K562 (cell line): ENCODE measurements at regions not wholly inside any gene's neighbourhood (a gene's known extent, or its start where the extent isn't known, plus 50 kb on each side); places are given as distances from the start of the nearest gene placed in this dataset.

ENCODE experiments used
- ATAC-seq: fragments of 200-7000 bp; cut with Tn5 transposase; 3 replicates; pipeline ENCODE4 v1.9.1; 2020; ENCODE audit warnings: moderate library complexity
- BruUV-seq: library from RNA; stranded (reverse); fragments of 400-500 nt; replicated peaks from 2 replicates; lab custom pipeline; 2021; lab: Mats Ljungman, UMichigan
- CTCF ChIA-PET: fragments of 300-600 bp; formaldehyde crosslinking; extraction: SDS; loops from one replicate; lab custom pipeline; 2021; ENCODE audit warnings: low intra/inter-chr PET ratio; lab: Yijun Ruan, JAX
- POLR2A ChIA-PET: fragments of 300-600, 350-650 bp; sonication (Branson Sonifier 250); formaldehyde crosslinking; extraction: SDS; loops from one replicate; lab custom pipeline; 2021; ENCODE audit warnings: antibody characterized with exemption, inconsistent platforms; lab: Yijun Ruan, JAX
- DNase-seq, 4 experiments: peaks; one replicate each; pipeline versions ENCODE4 v3.0.0 to v3.0.0-alpha.2; 2011 to 2018; ENCODE audit warnings: low spot score in 3 of 4, mixed read lengths in 3 of 4; ENCODE audit errors: extremely low read depth in 1 of 4
- FAIRE-seq: peaks from 2 replicates; lab custom pipeline; 2011; peaks lifted over from hg19 to GRCh38; lab: Jason Lieb, UNC
- H2AFZ ChIP-seq: 2 replicates; pipeline ENCODE4 v1.6.0; 2011; ENCODE audit warnings: low read depth, low read length, control low read depth, inconsistent platforms
- H3K27ac ChIP-seq: fragments of 200-600 bp; 3 replicates; pipeline ENCODE4 v1.8.0; 2011; ENCODE audit warnings: low read depth, mild to moderate bottlenecking, control low read depth, inconsistent platforms, low read length, moderate library complexity, mixed read lengths; ENCODE audit errors: extremely low read depth
- H3K27me3 ChIP-seq, 2 experiments: fragments of 300-600 bp in 1 of 2; 2 replicates in 1 of 2; 3 replicates in 1 of 2; pipeline versions ENCODE4 v1.6.0 to v1.8.0; 2011; ENCODE audit warnings: inconsistent platforms in 2 of 2, low read length in 2 of 2, mild to moderate bottlenecking in 1 of 2, mixed read lengths in 1 of 2, moderate library complexity in 1 of 2; ENCODE audit not compliant: control insufficient read depth in 2 of 2, insufficient read depth in 2 of 2
- H3K36me3 ChIP-seq: fragments of 300-600 bp; 3 replicates; pipeline ENCODE4 v1.8.0; 2011; ENCODE audit warnings: mild to moderate bottlenecking, low read length, inconsistent platforms; ENCODE audit not compliant: control insufficient read depth, insufficient read depth
- H3K4me1 ChIP-seq, 2 experiments: fragments of 200-600 bp in 1 of 2; replicated peaks in 1 of 2; 2 replicates in 1 of 2; 3 replicates in 1 of 2; pipeline versions ENCODE4 v1.5.1 to v1.8.0; 2011; ENCODE audit warnings: inconsistent platforms in 2 of 2, low read length in 2 of 2, mild to moderate bottlenecking in 1 of 2, mixed read lengths in 1 of 2, moderate library complexity in 1 of 2; ENCODE audit not compliant: control insufficient read depth in 2 of 2, insufficient read depth in 2 of 2
- H3K4me2 ChIP-seq: 2 replicates; pipeline ENCODE4 v1.6.1; 2011; ENCODE audit warnings: low read length, control low read depth, inconsistent platforms, mixed read lengths; ENCODE audit not compliant: insufficient read depth
- H3K4me3 ChIP-seq: fragments of 200-600 bp; sonication (generic), shearing (Covaris generic); 2 replicates; pipeline ENCODE4 v1.5.1; 2016; ENCODE audit warnings: control low read depth, inconsistent platforms
- H3K79me2 ChIP-seq: fragments of 200-600 bp; 3 replicates; pipeline ENCODE4 v1.8.0; 2011; ENCODE audit warnings: low read length, inconsistent platforms; ENCODE audit not compliant: control insufficient read depth, insufficient read depth
- H3K9ac ChIP-seq, 2 experiments: 2 replicates each; pipeline versions ENCODE4 v1.6.0 to v1.6.1; 2011; ENCODE audit warnings: low read depth in 2 of 2, low read length in 2 of 2, control low read depth in 1 of 2, inconsistent platforms in 1 of 2, mild to moderate bottlenecking in 1 of 2, mixed read lengths in 1 of 2; ENCODE audit not compliant: insufficient read depth in 1 of 2
- H3K9me1 ChIP-seq: one replicate; pipeline ENCODE4 v1.6.0; 2011; ENCODE audit warnings: inconsistent platforms, mild to moderate bottlenecking, low read length, moderate library complexity; ENCODE audit not compliant: control insufficient read depth, insufficient read depth
- H3K9me3 ChIP-seq: replicated peaks from 2 replicates; pipeline ENCODE4 v1.5.1; 2011; ENCODE audit warnings: low read depth, low read length, inconsistent platforms; ENCODE audit not compliant: control insufficient read depth, insufficient read depth
- H4K20me1 ChIP-seq: replicated peaks from 2 replicates; pipeline ENCODE4 v1.6.1; 2011; ENCODE audit warnings: low read length, inconsistent platforms, mixed read lengths; ENCODE audit not compliant: control insufficient read depth, insufficient read depth
- C11orf30 ChIP-seq: fragments of 450-650 bp; IDR thresholded peaks from 2 replicates; pipeline ENCODE4 v1.6.1; 2016; ENCODE audit warnings: low read depth, mild to moderate bottlenecking
- COPS2 ChIP-seq: fragments of 450-650 bp; conservative IDR thresholded peaks from 2 replicates; pipeline ENCODE4 v1.6.1; 2016; ENCODE audit warnings: mild to moderate bottlenecking, moderate library complexity
- HLTF ChIP-seq: fragments of 450-650 bp; IDR thresholded peaks from 2 replicates; pipeline ENCODE4 v1.6.1; 2016
- MAFF ChIP-seq: IDR thresholded peaks from 2 replicates; pipeline ENCODE4 v1.6.1; 2012; ENCODE audit warnings: low read length, improper control_type of control experiment
- MAFG ChIP-seq: fragments of 450-650 bp; conservative IDR thresholded peaks from 2 replicates; pipeline ENCODE4 v1.6.1; 2016; ENCODE audit warnings: missing genetic modification characterization, missing compliant biosample characterization
- MAFK ChIP-seq: IDR thresholded peaks from 2 replicates; pipeline ENCODE4 v1.6.1; 2011; ENCODE audit warnings: low read length, improper control_type of control experiment
- SRSF3 ChIP-seq: fragments of 200-400 bp; formaldehyde crosslinking; IDR thresholded peaks from 2 replicates; pipeline ENCODE4 v1.6.1; 2016; ENCODE audit warnings: mild to moderate bottlenecking, low read length, moderate library complexity; ENCODE audit not compliant: insufficient read depth
- ZKSCAN8 ChIP-seq: fragments of 200-800 bp; sonication (Bioruptor generic); IDR thresholded peaks from 2 replicates; pipeline ENCODE4 v1.6.1; 2016; ENCODE audit warnings: missing genetic modification characterization, missing compliant biosample characterization
- ZNF316 ChIP-seq: fragments of 450-650 bp; IDR thresholded peaks from 2 replicates; pipeline ENCODE4 v1.6.1; 2016
- ZNF644 ChIP-seq: fragments of 200-800 bp; sonication (Bioruptor generic); IDR thresholded peaks from 2 replicates; pipeline ENCODE4 v1.6.1; 2016; ENCODE audit warnings: low read depth, missing genetic modification characterization, missing compliant biosample characterization
- WGBS: fragments of 100-300 bp; shearing (Covaris generic); methylation state at CpG from one replicate; pipeline ENCODE4 v1.1.6; 2016; ENCODE audit warnings: low coverage, mixed read lengths; ENCODE audit not compliant: insufficient coverage; ENCODE audit errors: missing lambda C conversion rate; 5-methylcytosine and 5-hydroxymethylcytosine counted together
- in situ Hi-C: fragments of 300-500 bp; cut with MboI; formaldehyde crosslinking; loops from 4 replicates; pipeline ENCODE4 v1.15.0; 2018; ENCODE audit warnings: inconsistent platforms, mixed read lengths
- intact Hi-C: fragments of 100-400 bp; cut with micrococcal nuclease; formaldehyde crosslinking; loops from 2 replicates; pipeline ENCODE4 v1.14.2; 2022
- TF ChIP-seq, protein P1 (sequence below): fragments of 450-650 bp; formaldehyde crosslinking; IDR thresholded peaks from 2 replicates; pipeline ENCODE4 v1.4.0; 2022; ENCODE audit warnings: missing genetic modification characterization
- TF ChIP-seq, protein P2 (sequence below): IDR thresholded peaks from 2 replicates; pipeline ENCODE4 v1.6.1; 2012; ENCODE audit warnings: low read depth, low read length, improper control_type of control experiment, borderline replicate concordance

DNA sequence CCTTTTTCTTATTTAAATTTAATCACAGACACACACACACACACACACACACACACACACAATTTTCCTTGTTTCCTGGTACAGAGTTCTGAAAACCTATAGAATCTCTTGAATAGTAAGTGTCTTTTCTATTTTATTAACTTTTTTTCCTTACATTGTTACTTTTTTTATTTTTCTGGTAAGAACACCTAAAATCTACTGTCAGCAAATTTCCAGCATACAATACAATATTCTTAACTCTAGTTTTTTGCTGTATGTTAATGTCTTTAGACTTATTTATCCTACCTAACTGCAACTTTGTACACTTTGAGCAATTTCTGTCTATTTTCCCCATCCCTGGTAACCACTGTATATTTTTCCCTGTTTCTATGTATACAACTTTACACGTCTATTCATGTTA is 1179.8 kb downstream of the SLITRK1 start:
- Histone ChIP-seq H3K36me3 (no peaks in the 10 kb centered on the region), H3K4me1 (no peaks in the 10 kb centered on the region), H3K4me3 (no peak overlapping the region), H3K9me1 (no peaks in the 10 kb centered on the region), H2AFZ (no peak overlapping the region), H3K27me3 (no peaks in the 10 kb centered on the region), H4K20me1 (no peaks in the 10 kb centered on the region), H3K9me3 (no peaks in the 10 kb centered on the region), H3K27ac (no peak overlapping the region), H3K9ac (no peak overlapping the region), H3K4me2 (no peak overlapping the region), H3K79me2 (no peaks in the 10 kb centered on the region)
- POLR2A ChIA-PET = no interaction called here
- CTCF ChIA-PET = no interaction called here
- intact Hi-C loops = no loop called here
- BruUV-seq = no TSS peak
- DNase-seq = no peak
- 8% methylated on average over 1 of the region's 1 CpG for WGBS
- no peak for ATAC-seq
- FAIRE-seq = no peak
- in situ Hi-C loops = no loop called here
- TF ChIP-seq, protein P1, sequence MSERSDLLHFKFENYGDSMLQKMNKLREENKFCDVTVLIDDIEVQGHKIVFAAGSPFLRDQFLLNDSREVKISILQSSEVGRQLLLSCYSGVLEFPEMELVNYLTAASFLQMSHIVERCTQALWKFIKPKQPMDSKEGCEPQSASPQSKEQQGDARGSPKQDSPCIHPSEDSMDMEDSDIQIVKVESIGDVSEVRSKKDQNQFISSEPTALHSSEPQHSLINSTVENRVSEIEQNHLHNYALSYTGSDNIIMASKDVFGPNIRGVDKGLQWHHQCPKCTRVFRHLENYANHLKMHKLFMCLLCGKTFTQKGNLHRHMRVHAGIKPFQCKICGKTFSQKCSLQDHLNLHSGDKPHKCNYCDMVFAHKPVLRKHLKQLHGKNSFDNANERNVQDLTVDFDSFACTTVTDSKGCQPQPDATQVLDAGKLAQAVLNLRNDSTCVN (CRISPR knock-in tag) = no peak
- TF ChIP-seq ZNF316 (peak; percentile 43; the same call in 1 of the 2 replicates), C11orf30 (0 out of 2 replicates have a peak, but pooled peaks have one; percentile 5)

DNA sequence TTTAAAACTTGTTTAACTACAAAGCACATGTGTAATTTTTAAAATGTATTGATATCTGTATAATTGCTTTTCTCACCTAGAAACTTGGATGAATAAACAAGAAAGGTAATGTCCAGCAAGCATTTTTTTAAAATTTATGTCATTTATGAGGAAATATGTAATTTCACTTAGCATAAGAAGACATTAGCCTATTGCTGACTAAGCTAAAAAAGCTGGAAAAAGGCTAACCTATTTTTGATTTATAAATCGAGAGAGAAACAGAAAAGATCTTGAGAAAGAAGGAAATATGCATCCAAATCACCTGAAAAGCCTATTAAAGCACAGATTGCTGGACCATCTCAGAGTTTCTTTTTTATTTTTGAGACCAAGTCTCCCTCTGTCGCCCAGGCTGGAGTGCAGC is 1181.3 kb downstream of the SLITRK1 start:
- DNase-seq = no peak
- no peaks in the 10 kb centered on the region for H3K79me2 ChIP-seq
- 0% methylated on average over 2 of the region's 2 CpGs for WGBS
- in situ Hi-C loops = no loop called here
- POLR2A ChIA-PET = no interaction called here
- TF ChIP-seq MAFK = peak; percentile 67; the same call in 1 of the 2 replicates
- TF ChIP-seq ZKSCAN8 (CRISPR knock-in tag) = no peak
- TF ChIP-seq C11orf30 = 0 out of 2 replicates have a peak, but pooled peaks have one; percentile 16
- TF ChIP-seq ZNF644 (tag) = no peak
- 0 out of 2 replicates have a peak, but pooled peaks have one; percentile 41 for TF ChIP-seq MAFG (tag)
- peak; percentile 66 for TF ChIP-seq ZNF316
- TF ChIP-seq, protein P2, sequence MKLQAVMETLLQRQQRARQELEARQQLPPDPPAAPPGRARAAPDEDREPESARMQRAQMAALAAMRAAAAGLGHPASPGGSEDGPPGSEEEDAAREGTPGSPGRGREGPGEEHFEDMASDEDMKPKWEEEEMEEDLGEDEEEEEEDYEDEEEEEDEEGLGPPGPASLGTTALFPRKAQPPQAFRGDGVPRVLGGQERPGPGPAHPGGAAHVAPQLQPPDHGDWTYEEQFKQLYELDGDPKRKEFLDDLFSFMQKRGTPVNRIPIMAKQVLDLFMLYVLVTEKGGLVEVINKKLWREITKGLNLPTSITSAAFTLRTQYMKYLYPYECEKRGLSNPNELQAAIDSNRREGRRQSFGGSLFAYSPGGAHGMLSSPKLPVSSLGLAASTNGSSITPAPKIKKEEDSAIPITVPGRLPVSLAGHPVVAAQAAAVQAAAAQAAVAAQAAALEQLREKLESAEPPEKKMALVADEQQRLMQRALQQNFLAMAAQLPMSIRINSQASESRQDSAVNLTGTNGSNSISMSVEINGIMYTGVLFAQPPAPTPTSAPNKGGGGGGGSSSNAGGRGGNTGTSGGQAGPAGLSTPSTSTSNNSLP = no peak
- TF ChIP-seq SRSF3 = no peak
- TF ChIP-seq HLTF = no peak
- no peak for TF ChIP-seq COPS2
- peak; percentile 63 for TF ChIP-seq MAFF
- TF ChIP-seq, all 486 proteins: peak for 5
- Histone ChIP-seq H3K9me1 (no peaks in the 10 kb centered on the region), H3K27me3 (no peaks in the 10 kb centered on the region), H2AFZ (no peak overlapping the region), H3K36me3 (no peaks in the 10 kb centered on the region), H3K4me1 (no peaks in the 10 kb centered on the region), H3K9ac (no peak overlapping the region), H4K20me1 (no peaks in the 10 kb centered on the region), H3K4me3 (no peak overlapping the region), H3K27ac (no peak overlapping the region), H3K4me2 (no peak overlapping the region), H3K9me3 (no peaks in the 10 kb centered on the region)
- FAIRE-seq = no peak
- intact Hi-C loops = no loop called here
- no peak for ATAC-seq
- CTCF ChIA-PET = no interaction called here
- BruUV-seq = no TSS peak
